Glomerular visceral epithelial cell (primary cell): ENCODE measurements at regions not wholly inside any gene's neighbourhood (a gene's known extent, or its start where the extent isn't known, plus 50 kb on each side); places are given as distances from the start of the nearest gene placed in this dataset.
"Not testable (repeated sequence)": the region's sequence is repeated elsewhere in the genome, so short reads cannot be mapped to it uniquely, and the experiment has no call there.

Source experiments
- DNase-seq: peaks from one replicate; pipeline ENCODE4 v3.0.0-alpha.2; 2016; ENCODE audit errors: extremely low spot score

- DNase-seq = no peak
Measured at GRCh38 chr19:31529121-31529520, 179.9 kb upstream of the TSHZ3 start.

- DNase-seq = no peak
Measured at GRCh38 chr19:31530781-31531180, 181.5 kb upstream of the TSHZ3 start.

GRCh38 chr19:31531326-31531725 lies 182.1 kb upstream of the TSHZ3 start:
- no peak for DNase-seq

GRCh38 chr19:31532034-31532433 lies 182.8 kb upstream of the TSHZ3 start:
- DNase-seq = no peak

GRCh38 chr19:31533114-31533513 lies 183.9 kb upstream of the TSHZ3 start:
- DNase-seq = no peak

- DNase-seq = no peak
Measured at GRCh38 chr19:31534231-31534630, 185.0 kb upstream of the TSHZ3 start.

GRCh38 chr19:31534786-31535657 lies 185.8 kb upstream of the TSHZ3 start:
- DNase-seq = no peak

GRCh38 chr19:31535691-31536460 lies 186.6 kb upstream of the TSHZ3 start:
- no peak for DNase-seq

- DNase-seq = no peak
Measured at GRCh38 chr19:31537136-31537535, 187.9 kb upstream of the TSHZ3 start.

- not testable (repeated sequence) for DNase-seq
Measured at GRCh38 chr19:31537902-31538301, 188.7 kb upstream of the TSHZ3 start.

GRCh38 chr19:31538879-31539278 lies 189.6 kb upstream of the TSHZ3 start:
- DNase-seq = no peak

GRCh38 chr19:31539386-31539785 lies 190.2 kb upstream of the TSHZ3 start:
- DNase-seq = no peak

GRCh38 chr19:31541396-31541795 lies 192.2 kb upstream of the TSHZ3 start:
- no peak for DNase-seq

GRCh38 chr19:31543456-31543855 lies 194.2 kb upstream of the TSHZ3 start:
- DNase-seq = no peak

GRCh38 chr19:31545777-31546176 lies 196.5 kb upstream of the TSHZ3 start:
- DNase-seq = no peak

GRCh38 chr19:31546205-31546960 lies 197.1 kb upstream of the TSHZ3 start:
- DNase-seq = no peak

GRCh38 chr19:31548941-31549340 lies 199.7 kb upstream of the TSHZ3 start:
- no peak for DNase-seq

GRCh38 chr19:31553112-31553845 lies 204.0 kb upstream of the TSHZ3 start:
- DNase-seq = no peak

- DNase-seq = no peak
Measured at GRCh38 chr19:31553846-31554215, 204.6 kb upstream of the TSHZ3 start.

GRCh38 chr19:31554360-31554759 lies 205.1 kb upstream of the TSHZ3 start:
- DNase-seq = no peak

GRCh38 chr19:31555634-31556215 lies 206.5 kb upstream of the TSHZ3 start:
- DNase-seq = no peak
